ENCODE measurements at regions not wholly inside any gene's neighbourhood (a gene's known extent, or its start where the extent isn't known, plus 50 kb on each side); places are given as distances from the start of the nearest gene placed in this dataset.

DNA sequence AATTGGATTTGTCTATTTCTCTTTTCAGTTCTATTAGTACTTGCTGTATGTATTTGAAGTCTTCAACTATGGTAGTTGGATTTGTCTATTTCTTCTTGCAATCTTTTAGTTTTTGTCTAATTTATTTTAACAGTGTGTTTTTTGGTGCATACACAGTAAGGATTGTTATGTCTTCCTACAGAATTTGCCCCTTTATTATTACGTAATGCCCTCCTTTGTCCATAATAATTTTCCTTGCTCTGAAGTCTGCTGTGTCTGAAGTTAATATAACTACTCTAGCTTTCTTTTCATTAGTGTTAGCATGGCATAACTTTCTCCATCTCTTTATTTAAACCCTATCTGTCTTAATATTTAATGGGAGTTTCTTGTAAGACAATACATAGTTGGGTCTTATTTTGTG, 105.1 kb upstream of the STT3B start:
- DNase-seq (ENCODE audit: low read depth) (no peak), FAIRE-seq (no peak)
- no peaks in the 10 kb centered on the region for H3K27me3 ChIP-seq (ENCODE audit: control insufficient read depth, insufficient read depth, low read length)
- H3K4me3 ChIP-seq (ENCODE audit: low read depth, low read length), result no peak overlapping the region
- no peaks in the 10 kb centered on the region for H3K36me3 ChIP-seq (ENCODE audit: control insufficient read depth, insufficient read depth, low read length)
- TF ChIP-seq, protein P1, sequence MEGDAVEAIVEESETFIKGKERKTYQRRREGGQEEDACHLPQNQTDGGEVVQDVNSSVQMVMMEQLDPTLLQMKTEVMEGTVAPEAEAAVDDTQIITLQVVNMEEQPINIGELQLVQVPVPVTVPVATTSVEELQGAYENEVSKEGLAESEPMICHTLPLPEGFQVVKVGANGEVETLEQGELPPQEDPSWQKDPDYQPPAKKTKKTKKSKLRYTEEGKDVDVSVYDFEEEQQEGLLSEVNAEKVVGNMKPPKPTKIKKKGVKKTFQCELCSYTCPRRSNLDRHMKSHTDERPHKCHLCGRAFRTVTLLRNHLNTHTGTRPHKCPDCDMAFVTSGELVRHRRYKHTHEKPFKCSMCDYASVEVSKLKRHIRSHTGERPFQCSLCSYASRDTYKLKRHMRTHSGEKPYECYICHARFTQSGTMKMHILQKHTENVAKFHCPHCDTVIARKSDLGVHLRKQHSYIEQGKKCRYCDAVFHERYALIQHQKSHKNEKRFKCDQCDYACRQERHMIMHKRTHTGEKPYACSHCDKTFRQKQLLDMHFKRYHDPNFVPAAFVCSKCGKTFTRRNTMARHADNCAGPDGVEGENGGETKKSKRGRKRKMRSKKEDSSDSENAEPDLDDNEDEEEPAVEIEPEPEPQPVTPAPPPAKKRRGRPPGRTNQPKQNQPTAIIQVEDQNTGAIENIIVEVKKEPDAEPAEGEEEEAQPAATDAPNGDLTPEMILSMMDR (IDR thresholded peaks at IDR 0.05; ENCODE audit: insufficient read depth, low read length, severe bottlenecking), result no peak

DNA sequence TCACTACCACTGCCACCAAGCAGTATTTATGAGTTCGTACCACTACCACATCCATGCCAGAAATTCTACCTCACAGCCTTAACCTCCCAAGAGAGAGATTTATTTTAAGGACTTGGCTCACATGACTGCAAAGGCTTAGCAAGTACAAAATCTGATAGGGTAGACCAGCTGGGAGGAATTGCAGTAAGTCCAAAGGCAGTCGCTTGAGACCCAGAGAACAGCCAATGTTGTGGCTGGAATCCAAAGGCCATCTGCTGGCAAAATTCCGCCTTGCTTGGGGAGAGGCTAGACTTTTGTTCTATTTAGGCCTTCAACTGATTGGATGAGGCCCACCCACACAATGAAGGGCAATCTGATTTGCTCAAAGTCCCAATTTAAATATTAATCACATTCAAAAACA, 101.4 kb upstream of the STT3B start:
- DNase-seq (ENCODE audit: low read depth) (no peak), FAIRE-seq (no peak)
- Histone ChIP-seq H3K4me3 (ENCODE audit: low read depth, low read length) (no peak overlapping the region), H3K36me3 (ENCODE audit: control insufficient read depth, insufficient read depth, low read length) (no peaks in the 10 kb centered on the region), H3K27me3 (ENCODE audit: control insufficient read depth, insufficient read depth, low read length) (no peaks in the 10 kb centered on the region)
- TF ChIP-seq, protein P1 (IDR thresholded peaks at IDR 0.05; ENCODE audit: insufficient read depth, low read length, severe bottlenecking), result no peak

DNA sequence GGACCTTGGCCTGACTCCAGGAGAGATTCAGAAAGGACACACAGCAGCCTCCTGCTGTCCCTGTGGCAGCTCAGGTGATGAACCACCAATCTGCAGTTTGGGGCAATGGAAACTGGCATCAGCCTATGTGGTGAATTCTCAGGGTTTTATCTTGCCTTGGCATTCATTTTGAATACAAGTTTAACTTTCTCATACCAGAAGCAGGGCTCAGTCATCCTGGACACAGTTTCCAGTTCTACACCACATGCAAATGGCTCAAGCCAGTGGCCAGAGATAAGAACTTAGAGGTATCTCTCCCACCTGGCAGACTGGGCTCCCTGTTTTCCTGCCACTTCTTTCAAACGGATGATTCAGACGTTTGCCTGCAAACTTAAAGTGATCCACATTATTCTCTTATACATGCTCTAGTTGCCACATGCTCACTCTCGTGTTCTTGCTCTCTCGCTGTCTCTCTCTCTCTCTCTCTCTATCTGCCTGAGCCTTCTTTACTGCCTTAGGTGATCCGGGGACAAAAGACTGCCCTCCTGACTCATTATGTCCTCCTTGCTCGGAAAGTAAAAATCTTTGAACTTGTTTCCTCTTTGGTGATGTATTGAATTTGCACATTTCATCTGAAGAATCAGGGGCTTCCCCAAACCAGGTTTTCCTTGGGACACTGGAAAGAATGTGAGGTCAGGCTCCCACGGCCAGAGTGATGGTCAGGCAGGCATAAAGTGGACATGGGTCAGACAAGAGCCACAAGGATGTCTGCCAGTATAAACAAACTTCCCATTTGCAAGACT, 99.6 kb upstream of the STT3B start:
- DNase-seq (ENCODE audit: low read depth) (peak; percentile 20), FAIRE-seq (peak; percentile 36)
- TF ChIP-seq, protein P1 (IDR thresholded peaks at IDR 0.05; ENCODE audit: insufficient read depth, low read length, severe bottlenecking), result no peak
- no peaks in the 10 kb centered on the region for H3K36me3 ChIP-seq (ENCODE audit: control insufficient read depth, insufficient read depth, low read length)
- no peaks in the 10 kb centered on the region for H3K27me3 ChIP-seq (ENCODE audit: control insufficient read depth, insufficient read depth, low read length)
- no peak overlapping the region for H3K4me3 ChIP-seq (ENCODE audit: low read depth, low read length)

DNA sequence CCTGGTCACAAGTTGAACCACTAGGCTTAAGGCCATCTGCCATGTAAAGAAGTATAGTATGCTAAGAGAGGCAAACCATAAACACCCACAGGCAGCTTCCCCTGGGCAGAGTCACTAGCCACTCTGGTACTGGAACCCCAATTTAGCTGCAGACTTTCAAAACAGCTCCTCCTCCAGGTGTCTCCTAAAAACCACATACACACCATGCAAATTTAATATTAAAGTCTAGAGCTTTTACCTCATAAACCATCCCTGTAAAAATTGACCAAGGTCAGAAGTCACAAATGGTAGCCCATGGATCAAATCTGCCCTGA, 99.1 kb upstream of the STT3B start:
- DNase-seq (ENCODE audit: low read depth), result no peak
- no peaks in the 10 kb centered on the region for H3K27me3 ChIP-seq (ENCODE audit: control insufficient read depth, insufficient read depth, low read length)

DNA sequence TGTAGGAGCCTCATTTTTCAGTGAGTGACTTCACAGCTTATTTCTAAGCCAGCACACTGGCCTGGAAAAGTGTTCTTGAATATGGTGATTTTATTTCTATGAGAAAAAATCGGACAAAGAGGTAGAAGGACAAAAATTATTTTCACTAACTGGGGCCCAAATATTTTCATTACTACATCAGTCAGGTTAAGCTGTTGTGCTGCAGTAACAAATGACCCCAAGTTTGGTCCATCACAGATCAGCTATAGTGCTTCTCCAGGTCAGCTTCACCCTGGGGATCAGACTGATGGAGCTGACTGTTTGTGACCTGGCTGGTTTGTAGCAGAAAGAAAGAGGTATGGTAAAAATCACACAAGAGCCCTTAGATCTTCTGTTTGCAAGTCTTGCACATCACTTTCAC, 97.9 kb upstream of the STT3B start:
- TF ChIP-seq, protein P1 (IDR thresholded peaks at IDR 0.05; ENCODE audit: insufficient read depth, low read length, severe bottlenecking), result no peak
- DNase-seq (ENCODE audit: low read depth), result no peak
- H3K36me3 ChIP-seq (ENCODE audit: control insufficient read depth, insufficient read depth, low read length), result no peaks in the 10 kb centered on the region
- no peak overlapping the region for H3K4me3 ChIP-seq (ENCODE audit: low read depth, low read length)
- no peaks in the 10 kb centered on the region for H3K27me3 ChIP-seq (ENCODE audit: control insufficient read depth, insufficient read depth, low read length)
- FAIRE-seq, result no peak

More for the DNA sequence above, 99.1 kb upstream of the STT3B start:
- TF ChIP-seq, protein P1 (IDR thresholded peaks at IDR 0.05; ENCODE audit: insufficient read depth, low read length, severe bottlenecking), result no peak
- no peak for FAIRE-seq
- Histone ChIP-seq H3K4me3 (ENCODE audit: low read depth, low read length) (no peak overlapping the region), H3K36me3 (ENCODE audit: control insufficient read depth, insufficient read depth, low read length) (no peaks in the 10 kb centered on the region)

DNA sequence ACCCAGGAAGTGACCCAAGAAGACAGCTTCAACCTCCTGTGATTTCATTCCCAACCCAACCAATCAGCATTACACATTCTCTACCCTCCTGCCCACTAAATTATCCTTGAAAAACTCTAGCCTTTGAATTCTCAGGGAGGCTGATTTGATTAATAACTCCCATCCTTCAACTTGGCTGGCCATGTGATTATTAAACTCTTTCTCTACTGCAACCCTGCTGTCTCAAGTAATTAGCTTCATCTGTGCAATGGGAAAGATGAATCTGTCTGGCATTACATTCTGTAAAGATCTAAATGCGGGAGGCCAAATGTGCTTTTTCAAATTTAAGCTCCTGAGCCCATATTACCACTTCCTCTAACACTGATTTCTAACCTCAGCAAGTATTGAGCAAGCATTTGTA, 95.9 kb upstream of the STT3B start:
- TF ChIP-seq, protein P1 (IDR thresholded peaks at IDR 0.05; ENCODE audit: insufficient read depth, low read length, severe bottlenecking), result no peak

More for the DNA sequence above, 95.9 kb upstream of the STT3B start:
- FAIRE-seq, result no peak
- no peak for DNase-seq (ENCODE audit: low read depth)
- Histone ChIP-seq H3K27me3 (ENCODE audit: control insufficient read depth, insufficient read depth, low read length) (no peaks in the 10 kb centered on the region), H3K4me3 (ENCODE audit: low read depth, low read length) (no peak overlapping the region), H3K36me3 (ENCODE audit: control insufficient read depth, insufficient read depth, low read length) (no peaks in the 10 kb centered on the region)

Data from bronchial epithelial cell (primary cell).